ENCODE measurements at regions not wholly inside any gene's neighbourhood (a gene's known extent, or its start where the extent isn't known, plus 50 kb on each side); places are given as distances from the start of the nearest gene placed in this dataset.

DNA sequence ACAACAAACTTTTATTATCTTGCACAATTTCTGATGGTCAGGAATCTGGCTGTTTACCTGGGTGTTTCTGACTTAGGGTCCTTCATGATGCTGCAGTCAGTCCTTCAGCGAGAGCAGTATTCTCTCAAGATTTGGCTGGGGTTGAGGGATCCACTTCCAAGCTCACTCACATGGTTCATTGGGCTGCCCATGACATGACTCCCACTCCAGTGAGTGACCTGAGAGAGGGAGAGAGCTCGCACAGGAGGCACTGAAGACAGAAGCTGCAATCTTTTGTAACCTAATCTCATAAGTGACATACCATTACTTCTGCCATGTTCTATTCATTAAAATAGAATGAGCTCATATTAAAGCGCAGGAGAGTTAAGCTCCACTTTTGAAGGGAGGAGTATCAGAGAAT lies 212.6 kb downstream of the SPATA31D1 start:
- Histone ChIP-seq H3K27ac (no peak overlapping the region), H4K20me1 (no peaks in the 10 kb centered on the region), H3K4me2 (no peak overlapping the region), H3K36me3 (no peaks in the 10 kb centered on the region), H3K4me1 (no peaks in the 10 kb centered on the region), H3K9ac (no peak overlapping the region), H3K27me3 (no peaks in the 10 kb centered on the region), H3K9me3 (no peaks in the 10 kb centered on the region), H3K4me3 (no peak overlapping the region)
- TF ChIP-seq Cebpa-rat (IDR thresholded peaks at IDR 0.05), result no peak

DNA sequence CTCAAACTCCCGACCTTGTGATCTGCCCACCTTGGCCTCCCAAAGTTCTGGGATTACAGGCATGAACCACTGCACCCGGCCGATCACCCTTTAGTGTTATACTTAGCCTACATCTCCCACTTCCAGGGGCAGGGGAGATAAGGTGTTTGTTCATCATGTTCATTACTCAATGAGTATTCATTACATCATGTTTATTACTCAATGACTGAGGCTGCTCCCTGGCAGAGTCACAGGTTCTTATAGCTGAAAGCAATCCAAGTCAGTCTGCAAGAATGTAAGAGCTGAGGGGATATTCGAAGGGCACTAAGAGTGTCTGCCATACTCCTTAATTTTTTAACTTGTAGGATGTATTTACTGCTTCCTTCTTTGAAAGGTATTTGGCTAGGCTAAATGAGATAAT lies 214.2 kb downstream of the SPATA31D1 start:
- no peak for TF ChIP-seq Cebpa-rat (IDR thresholded peaks at IDR 0.05)
- H3K27me3 ChIP-seq, result no peaks in the 10 kb centered on the region
- H3K4me2 ChIP-seq, result no peak overlapping the region
- H3K9me3 ChIP-seq, result no peaks in the 10 kb centered on the region
- H3K36me3 ChIP-seq, result no peaks in the 10 kb centered on the region
- no peaks in the 10 kb centered on the region for H3K4me1 ChIP-seq
- H3K27ac ChIP-seq, result no peak overlapping the region
- no peak overlapping the region for H3K4me3 ChIP-seq
- no peak overlapping the region for H3K9ac ChIP-seq
- H4K20me1 ChIP-seq, result no peaks in the 10 kb centered on the region

DNA sequence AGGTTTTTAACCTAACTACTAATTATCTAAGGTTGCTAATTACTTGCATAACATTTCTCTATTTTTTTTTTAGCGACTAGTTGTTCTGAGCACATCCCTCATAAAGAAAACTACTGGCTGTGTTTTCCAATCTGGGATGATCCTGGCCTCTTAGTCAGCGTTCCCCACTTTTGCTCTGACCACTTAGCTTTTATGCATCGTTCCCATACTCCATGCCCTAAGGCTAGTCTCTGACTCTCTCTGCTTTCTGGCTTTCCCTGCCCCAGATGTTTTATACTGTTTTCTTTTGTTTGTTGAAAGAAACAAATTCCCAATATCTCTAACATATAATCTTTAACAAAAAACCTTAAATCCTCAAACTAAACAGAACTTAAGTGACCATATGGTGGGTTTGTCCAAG lies 217.9 kb downstream of the SPATA31D1 start:
- Histone ChIP-seq H3K27me3 (no peaks in the 10 kb centered on the region), H3K9me3 (no peaks in the 10 kb centered on the region; the same call in 1 of the 2 replicates), H3K9ac (no peak overlapping the region), H4K20me1 (no peaks in the 10 kb centered on the region), H3K36me3 (no peaks in the 10 kb centered on the region), H3K27ac (no peak overlapping the region), H3K4me1 (no peaks in the 10 kb centered on the region), H3K4me2 (no peak overlapping the region), H3K4me3 (no peak overlapping the region)
- TF ChIP-seq Cebpa-rat (IDR thresholded peaks at IDR 0.05), result no peak

DNA sequence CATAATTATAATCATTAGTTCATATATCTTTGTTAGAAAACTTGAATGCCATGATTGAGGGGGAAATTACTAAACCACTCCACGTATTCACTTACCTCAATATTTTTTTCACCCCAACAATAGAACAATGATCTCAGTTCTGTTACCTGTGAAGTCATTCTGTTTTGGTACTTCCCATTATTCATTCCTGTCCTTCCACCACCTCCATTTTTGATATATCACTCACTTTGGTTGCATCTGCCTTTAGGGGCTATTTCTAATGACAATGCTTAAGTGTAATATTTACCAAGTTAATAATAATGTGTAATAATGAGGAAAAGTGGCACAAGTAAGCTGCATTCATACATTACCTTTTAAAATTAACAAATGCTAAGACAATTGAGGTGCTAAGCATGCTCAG lies 218.4 kb downstream of the SPATA31D1 start:
- H3K9me3 ChIP-seq, result no peaks in the 10 kb centered on the region; the same call in 1 of the 2 replicates

DNA sequence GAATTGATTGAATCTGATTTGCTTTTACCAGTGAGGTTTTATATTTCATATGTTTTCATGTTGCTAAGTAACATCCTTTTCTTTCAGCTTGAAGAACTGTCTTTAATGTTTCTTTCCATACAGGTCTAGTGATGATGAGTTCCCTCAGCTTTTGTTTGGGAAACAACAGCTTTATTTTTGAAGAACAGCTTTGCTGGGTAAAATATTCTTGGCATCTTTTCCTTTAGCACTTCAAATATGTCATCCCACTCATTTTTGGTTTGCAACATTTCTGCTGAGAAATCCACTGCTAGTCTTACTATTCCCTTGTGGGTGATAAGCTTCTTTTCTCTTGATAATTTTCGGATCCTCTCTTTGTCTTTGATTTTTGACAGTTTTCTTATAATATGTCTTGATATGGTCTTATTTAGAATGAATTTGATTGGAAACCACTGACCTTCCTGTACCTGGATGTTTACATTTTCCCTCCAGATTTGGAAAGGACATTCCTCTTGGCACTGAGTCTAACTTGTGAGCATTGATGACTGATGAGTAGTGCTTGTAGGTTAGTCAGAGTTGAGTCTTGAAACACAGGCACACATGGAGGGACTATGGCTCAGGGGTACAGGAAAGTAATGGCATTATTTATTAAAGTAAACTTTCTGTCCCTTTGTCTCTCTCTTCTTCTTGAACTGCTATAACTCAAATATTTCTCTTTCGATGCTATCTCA lies 220.3 kb downstream of the SPATA31D1 start:
- H3K9ac ChIP-seq, result no peak overlapping the region
- H4K20me1 ChIP-seq, result no peaks in the 10 kb centered on the region
- H3K4me2 ChIP-seq, result no peak overlapping the region
- TF ChIP-seq Cebpa-rat (IDR thresholded peaks at IDR 0.05), result no peak
- no peak overlapping the region for H3K4me3 ChIP-seq
- H3K4me1 ChIP-seq, result no peaks in the 10 kb centered on the region
- H3K36me3 ChIP-seq, result no peaks in the 10 kb centered on the region
- no peak overlapping the region for H3K27ac ChIP-seq
- no peaks in the 10 kb centered on the region; the same call in 1 of the 2 replicates for H3K9me3 ChIP-seq
- no peaks in the 10 kb centered on the region for H3K27me3 ChIP-seq

More for the DNA sequence above, 218.4 kb downstream of the SPATA31D1 start:
- H3K36me3 ChIP-seq, result no peaks in the 10 kb centered on the region
- H4K20me1 ChIP-seq, result no peaks in the 10 kb centered on the region
- H3K9ac ChIP-seq, result no peak overlapping the region
- H3K27ac ChIP-seq, result no peak overlapping the region
- no peak overlapping the region for H3K4me2 ChIP-seq
- H3K4me1 ChIP-seq, result no peaks in the 10 kb centered on the region
- no peak for TF ChIP-seq Cebpa-rat (IDR thresholded peaks at IDR 0.05)
- H3K27me3 ChIP-seq, result no peaks in the 10 kb centered on the region
- no peak overlapping the region for H3K4me3 ChIP-seq

DNA sequence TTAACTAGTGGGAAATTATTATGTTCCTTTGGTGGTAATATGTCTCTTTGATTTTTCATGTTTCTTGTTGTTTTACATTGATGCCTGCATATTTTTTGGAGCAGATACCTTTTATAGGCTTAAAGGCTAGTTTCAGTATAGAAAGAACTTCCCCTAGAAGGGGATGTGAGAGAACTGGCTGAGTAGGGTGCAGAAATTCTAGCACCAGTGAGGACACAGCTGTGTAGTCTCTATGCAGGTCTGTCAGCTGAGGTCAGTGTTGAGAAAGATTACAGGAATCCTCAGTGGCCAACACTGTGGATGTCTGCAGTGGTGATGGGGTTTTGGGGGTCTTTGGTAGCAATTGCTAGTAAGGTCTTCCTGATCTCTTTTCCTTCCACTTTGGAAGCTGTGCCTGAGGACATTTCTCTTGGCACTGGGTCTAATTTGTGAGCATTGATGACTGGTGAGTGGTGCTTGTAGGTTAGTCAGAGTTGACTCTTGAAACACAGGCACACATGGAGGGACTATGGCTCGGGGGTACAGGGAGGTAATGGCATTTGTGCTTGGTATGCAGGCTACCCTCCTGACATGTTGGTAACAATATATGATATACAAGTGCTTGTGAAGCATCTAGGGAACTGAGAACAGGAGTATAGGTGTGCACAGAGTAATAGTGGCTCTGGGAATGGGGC lies 221.4 kb downstream of the SPATA31D1 start:
- no peak overlapping the region for H3K4me3 ChIP-seq
- TF ChIP-seq Cebpa-rat (IDR thresholded peaks at IDR 0.05), result no peak
- no peak overlapping the region for H3K27ac ChIP-seq
- H3K9ac ChIP-seq, result no peak overlapping the region
- H3K27me3 ChIP-seq, result no peaks in the 10 kb centered on the region
- H3K36me3 ChIP-seq, result no peaks in the 10 kb centered on the region
- no peaks in the 10 kb centered on the region for H4K20me1 ChIP-seq
- no peak overlapping the region for H3K4me2 ChIP-seq
- no peaks in the 10 kb centered on the region; the same call in 1 of the 2 replicates for H3K9me3 ChIP-seq
- H3K4me1 ChIP-seq, result no peaks in the 10 kb centered on the region

DNA sequence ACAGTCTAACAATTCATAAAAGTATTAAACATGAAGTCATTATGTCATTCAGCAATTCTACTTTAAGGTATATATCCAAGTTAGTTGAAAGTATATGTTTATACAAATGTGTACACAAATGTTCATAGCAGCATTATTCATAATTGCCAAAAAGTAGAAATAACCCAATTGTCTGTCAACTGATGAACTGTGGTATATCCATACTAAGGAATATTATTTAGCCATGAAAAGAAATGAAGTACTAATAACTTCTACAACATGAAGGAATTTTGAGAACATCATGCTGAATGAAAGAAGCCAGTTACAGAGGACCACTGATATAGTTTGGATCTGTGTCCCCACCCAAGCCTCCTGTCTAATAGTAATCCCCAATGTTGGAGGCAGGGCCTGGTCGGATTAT lies 224.3 kb downstream of the SPATA31D1 start:
- no peaks in the 10 kb centered on the region; the same call in 1 of the 2 replicates for H3K9me3 ChIP-seq
- no peaks in the 10 kb centered on the region for H3K27me3 ChIP-seq
- H3K36me3 ChIP-seq, result no peaks in the 10 kb centered on the region
- H3K27ac ChIP-seq, result no peak overlapping the region
- no peaks in the 10 kb centered on the region for H4K20me1 ChIP-seq
- TF ChIP-seq Cebpa-rat (IDR thresholded peaks at IDR 0.05), result no peak
- H3K4me1 ChIP-seq, result no peaks in the 10 kb centered on the region
- no peak overlapping the region for H3K4me2 ChIP-seq
- no peak overlapping the region for H3K9ac ChIP-seq
- H3K4me3 ChIP-seq, result no peak overlapping the region

DNA sequence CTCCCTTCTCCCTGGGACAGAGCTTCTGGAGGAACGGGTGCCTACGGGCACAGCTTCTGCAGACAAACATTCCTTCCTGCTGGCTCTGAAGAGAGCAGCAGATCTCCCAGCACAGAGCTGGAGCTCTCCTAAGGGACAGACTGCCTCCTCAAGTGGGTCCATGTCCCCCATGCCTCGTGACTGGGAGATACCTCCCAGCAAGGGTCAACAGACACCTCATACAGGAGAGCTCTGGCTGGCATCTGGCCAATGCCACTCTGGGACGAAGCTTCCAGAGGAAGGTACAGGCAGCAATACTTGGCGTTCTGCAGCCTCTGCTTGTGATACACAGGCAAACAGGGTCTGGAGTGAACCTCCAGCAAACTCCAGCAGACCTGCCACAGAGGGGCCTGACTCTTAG lies 227.9 kb downstream of the SPATA31D1 start:
- Histone ChIP-seq H3K9ac (no peak overlapping the region), H3K27ac (no peak overlapping the region), H3K4me1 (no peaks in the 10 kb centered on the region), H3K27me3 (no peaks in the 10 kb centered on the region), H4K20me1 (no peaks in the 10 kb centered on the region), H3K36me3 (no peaks in the 10 kb centered on the region), H3K4me2 (no peak overlapping the region), H3K9me3 (no peaks in the 10 kb centered on the region), H3K4me3 (no peak overlapping the region)
- TF ChIP-seq Cebpa-rat (IDR thresholded peaks at IDR 0.05), result no peak

DNA sequence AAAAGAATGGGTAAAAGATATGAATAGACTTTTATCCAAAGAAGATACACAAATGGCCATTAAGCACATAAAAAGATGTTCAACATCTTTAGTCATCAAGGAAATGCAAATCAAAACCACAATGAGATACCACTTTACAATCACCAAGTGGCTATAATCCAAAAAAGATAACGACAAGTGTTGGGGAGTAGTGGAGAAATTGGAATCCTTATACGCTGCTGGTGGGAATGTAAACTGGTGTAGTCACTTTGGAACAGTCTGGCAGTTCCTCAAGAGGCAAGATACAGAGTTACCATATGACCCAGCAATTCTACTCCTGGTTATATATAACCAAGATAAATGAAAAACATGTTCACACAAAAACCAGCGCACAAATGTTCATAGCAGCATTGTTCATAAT lies 234.9 kb downstream of the SPATA31D1 start:
- Histone ChIP-seq H3K4me1 (no peaks in the 10 kb centered on the region), H3K4me3 (no peak overlapping the region), H3K27me3 (no peaks in the 10 kb centered on the region), H3K36me3 (no peaks in the 10 kb centered on the region), H3K27ac (no peak overlapping the region), H3K4me2 (no peak overlapping the region), H3K9ac (no peak overlapping the region), H4K20me1 (no peaks in the 10 kb centered on the region), H3K9me3 (no peaks in the 10 kb centered on the region)
- TF ChIP-seq Cebpa-rat (IDR thresholded peaks at IDR 0.05), result no peak

DNA sequence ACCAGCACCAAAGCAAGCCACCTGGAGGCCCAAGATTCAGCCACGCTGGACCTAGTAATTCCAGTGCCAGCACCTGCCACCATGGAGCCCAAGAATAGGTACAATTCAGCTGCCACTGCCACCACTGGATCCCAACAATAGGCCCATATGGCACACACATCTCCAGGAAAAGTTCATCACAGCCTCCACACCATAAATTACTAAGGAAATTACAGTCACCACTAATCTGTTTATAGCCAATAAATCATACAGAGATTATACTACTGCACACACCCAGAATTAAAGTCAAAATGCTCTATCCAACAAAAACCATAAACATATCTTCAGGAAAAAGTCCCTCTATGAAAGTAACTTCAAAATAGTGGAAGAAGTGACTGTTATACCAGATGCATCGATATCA lies 242.8 kb downstream of the SPATA31D1 start:
- Histone ChIP-seq H4K20me1 (no peaks in the 10 kb centered on the region), H3K9ac (no peak overlapping the region), H3K4me3 (no peak overlapping the region), H3K27me3 (no peaks in the 10 kb centered on the region), H3K27ac (no peak overlapping the region), H3K36me3 (no peaks in the 10 kb centered on the region), H3K9me3 (peaks cover 31% of the 10 kb centered on the region), H3K4me1 (no peaks in the 10 kb centered on the region), H3K4me2 (no peak overlapping the region)
- TF ChIP-seq Cebpa-rat (IDR thresholded peaks at IDR 0.05), result no peak

Data from BLaER1 (cell line).